HG02610 (cell line): ENCODE measurements at regions not wholly inside any gene's neighbourhood (a gene's known extent, or its start where the extent isn't known, plus 50 kb on each side); places are given as distances from the start of the nearest gene placed in this dataset.

Source experiments
- ATAC-seq: cut with Tn5 transposase; IDR thresholded peaks from one replicate; pipeline ENCODE4 v1.9.1; 2021; ENCODE audit warnings: mild to moderate bottlenecking, moderate library complexity; ENCODE audit not compliant: unreplicated experiment

DNA sequence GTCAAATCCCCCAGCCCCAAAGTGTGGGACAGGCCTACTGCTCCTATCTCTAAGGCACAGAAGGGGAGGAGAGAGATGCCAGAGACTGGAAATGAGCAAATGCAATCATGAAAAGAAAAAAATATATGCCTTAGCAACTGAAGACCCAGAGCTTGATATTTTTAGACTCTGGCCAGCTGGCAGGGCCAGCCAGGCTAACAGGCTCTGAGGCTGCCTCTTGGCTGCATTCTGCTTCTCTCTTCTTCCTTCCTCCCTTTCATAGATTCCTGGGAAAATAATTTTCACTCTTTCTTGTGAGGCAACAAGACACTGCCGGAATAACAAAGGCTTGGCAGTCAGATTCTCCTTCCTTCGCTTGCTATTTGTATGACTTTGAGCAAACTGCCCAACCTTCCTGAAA, 209.1 kb downstream of the RAD51AP2 start:
- ATAC-seq: no peak

- ATAC-seq: no peak
Measured at GRCh38 chr2:17306706-17307105, 211.5 kb downstream of the RAD51AP2 start.

- ATAC-seq: no peak
Measured at GRCh38 chr2:17306219-17306618, 212.0 kb downstream of the RAD51AP2 start.

GRCh38 chr2:17303521-17303920, 214.7 kb downstream of the RAD51AP2 start:
- ATAC-seq: no peak

DNA sequence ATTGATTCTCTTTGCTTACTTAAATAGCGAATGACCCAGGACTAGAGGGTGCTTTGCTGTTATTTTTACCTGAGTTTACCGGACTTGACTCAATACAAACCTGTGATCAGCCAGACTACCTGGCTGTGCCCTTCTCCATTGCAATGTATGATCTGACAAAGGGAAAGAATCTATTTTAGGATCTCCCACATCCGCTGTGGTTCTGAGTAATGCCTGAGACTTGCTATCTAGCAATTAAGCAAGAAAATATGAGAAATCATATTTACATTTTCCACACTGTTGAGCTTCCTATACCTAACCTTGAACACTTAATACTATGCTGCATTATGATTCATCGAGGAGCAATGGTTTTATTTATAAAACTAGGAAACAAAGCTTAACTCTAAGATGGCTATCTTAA, 215.2 kb downstream of the RAD51AP2 start:
- ATAC-seq: no peak

- no peak for ATAC-seq
Measured at GRCh38 chr2:17302281-17302680, 216.0 kb downstream of the RAD51AP2 start.

GRCh38 chr2:17301437-17301836, 216.8 kb downstream of the RAD51AP2 start:
- no peak for ATAC-seq

GRCh38 chr2:17299891-17300540, 218.2 kb downstream of the RAD51AP2 start:
- no peak for ATAC-seq

DNA sequence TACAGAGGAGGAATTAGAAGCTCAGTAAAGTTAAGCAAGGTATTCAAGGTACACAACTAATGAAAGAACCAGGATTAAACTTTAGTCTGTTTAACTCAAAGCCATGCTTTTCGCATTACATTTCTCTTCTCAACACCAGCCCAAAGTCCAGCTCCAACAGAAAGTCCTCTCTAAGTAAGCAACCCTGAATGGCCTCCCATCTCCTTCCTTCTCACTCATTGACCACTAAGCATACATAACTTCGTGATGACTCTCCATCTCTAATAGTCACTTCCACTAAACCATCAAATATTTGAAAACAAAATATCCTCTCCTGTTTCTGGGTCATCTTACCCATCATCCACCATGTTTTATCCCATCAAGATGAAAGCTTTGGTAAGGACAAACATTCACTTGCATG, 219.8 kb downstream of the RAD51AP2 start:
- no peak for ATAC-seq

DNA sequence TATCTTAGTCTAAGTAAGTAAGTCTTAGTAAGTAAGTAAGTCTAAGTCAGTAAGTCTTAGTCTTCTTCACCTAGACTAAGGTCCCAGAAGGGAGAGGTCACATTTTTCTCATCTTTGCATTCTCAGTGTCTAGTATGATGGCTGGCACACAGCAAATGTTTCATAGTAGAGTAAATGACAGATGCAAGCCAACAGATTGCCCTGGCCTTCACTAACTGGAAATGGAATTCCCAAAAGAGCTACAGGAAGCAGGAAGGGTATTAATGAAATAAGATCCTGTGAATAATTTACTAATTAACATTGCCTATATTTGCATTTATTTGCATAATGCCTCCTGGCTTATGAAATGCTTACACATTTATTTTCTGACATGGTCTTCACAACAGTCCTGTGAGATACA, 221.6 kb downstream of the RAD51AP2 start:
- ATAC-seq: no peak

DNA sequence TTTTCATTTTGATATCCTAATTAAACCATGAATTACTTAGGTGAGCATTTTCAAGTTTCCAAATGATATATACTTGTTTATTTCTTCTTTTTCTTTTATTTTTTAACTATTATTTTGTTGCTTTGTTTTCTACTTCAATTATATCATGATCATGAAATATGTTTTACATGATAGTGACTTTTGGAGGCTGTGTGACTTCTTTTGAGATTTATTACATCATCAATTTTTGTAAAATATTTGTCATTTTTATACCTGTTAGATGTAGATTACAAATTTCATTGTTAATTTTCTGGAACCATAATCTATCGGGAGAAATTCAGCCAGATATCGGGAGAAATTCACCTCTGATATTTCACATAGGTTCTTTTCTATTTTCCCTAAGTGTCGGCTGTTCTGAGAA, 228.6 kb downstream of the RAD51AP2 start:
- no peak for ATAC-seq

DNA sequence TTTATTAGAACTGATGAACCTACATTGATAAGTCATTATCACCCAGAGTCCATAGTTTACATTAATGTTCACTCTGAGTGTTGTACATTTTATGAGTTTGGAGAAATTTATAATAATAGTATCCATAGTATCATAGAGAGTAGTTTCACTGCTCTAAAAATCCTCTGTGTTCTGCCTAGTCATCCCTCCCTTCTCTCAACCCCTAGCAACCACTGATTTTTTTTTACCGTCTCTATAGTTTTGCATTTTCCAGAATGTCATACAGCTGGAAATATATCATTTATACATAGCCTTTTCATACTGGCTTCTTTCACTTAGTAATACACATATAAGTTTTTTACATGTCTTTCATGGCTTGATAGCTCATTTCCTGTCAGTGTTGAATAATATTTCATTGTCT, 231.1 kb downstream of the RAD51AP2 start:
- no peak for ATAC-seq

DNA sequence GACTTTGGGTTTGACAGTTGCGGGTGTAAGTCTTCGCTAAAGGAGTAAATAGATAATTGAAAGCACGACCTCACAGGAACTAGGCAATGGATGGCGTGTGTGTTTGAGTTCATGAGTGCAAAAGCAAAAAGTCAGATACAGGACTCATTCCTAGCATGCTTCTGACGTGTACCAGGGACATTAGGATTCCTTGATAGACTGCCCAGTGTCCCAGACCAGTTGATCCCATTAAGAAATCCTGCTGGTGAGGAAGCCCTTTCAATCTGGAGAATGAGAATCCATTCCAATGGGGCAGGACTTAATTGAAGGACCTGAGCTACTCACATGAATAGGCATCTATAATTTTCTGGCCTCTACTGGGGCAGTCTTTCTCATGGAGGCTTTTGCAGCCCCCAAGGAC, 235.4 kb downstream of the RAD51AP2 start:
- ATAC-seq: no peak

GRCh38 chr2:17282245-17282644, 236.0 kb downstream of the RAD51AP2 start:
- no peak for ATAC-seq

- ATAC-seq: no peak
Measured at GRCh38 chr2:17276220-17276619, 242.0 kb downstream of the RAD51AP2 start.

- peak; percentile 59 for ATAC-seq
Measured at GRCh38 chr2:17272652-17273525, 245.4 kb downstream of the RAD51AP2 start.

GRCh38 chr2:17272170-17272569, 246.1 kb downstream of the RAD51AP2 start:
- no peak for ATAC-seq

DNA sequence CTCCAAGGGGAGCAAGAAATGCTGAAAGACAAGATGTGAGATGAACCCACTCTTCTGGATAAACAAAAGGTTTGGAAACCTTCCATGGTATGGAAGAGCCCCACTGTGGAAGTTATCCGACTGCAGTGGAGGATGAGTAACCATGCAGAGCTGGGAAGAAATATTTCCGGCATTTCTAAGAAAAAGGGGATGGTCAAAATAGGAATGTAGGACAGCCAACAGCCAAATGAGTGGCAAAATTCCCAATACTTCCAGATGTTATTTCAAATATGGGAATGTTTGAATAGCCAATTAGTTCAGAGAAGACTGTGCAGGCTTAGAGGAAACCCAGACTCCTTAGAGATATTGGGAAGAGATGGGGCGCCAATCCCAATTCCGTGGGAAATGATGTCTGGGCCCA, 246.8 kb downstream of the RAD51AP2 start:
- ATAC-seq: no peak

DNA sequence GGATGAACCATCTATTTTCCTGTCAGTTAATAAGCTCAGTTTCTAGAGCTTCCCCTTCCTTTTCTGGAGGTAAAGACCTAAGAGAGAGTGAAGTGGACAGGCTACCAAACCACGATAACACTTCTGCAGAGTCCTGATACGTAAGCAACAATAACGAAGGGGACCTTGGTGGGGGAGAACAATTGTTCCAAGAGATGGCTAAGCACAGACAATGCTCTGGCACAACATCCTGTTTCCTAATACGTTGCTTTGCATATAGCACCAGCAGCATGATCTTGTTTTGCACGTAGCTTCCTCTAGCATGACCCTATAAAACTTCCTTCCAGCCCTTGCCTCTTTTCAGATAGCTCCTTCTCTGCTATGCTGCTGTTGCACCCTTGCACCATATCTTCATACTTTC, 247.3 kb downstream of the RAD51AP2 start:
- peak; percentile 70 for ATAC-seq

DNA sequence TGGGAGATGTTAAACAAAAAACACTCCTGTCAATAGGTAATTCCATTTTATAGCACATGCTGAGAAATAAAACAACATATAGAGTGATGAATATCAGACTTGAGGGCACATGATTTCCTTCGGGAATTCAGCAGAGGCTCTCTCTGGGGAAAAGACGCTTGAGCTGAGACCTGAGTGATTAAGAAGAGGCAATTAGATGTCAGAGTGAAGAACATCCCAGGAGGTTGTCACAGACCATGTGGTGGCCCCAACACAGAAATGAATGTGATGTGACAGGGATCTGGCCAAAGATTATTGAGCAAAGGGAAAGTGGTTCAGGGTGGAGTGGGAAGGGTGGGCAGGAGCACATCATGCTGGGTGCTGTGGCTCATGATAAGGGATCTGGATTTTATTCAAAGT, 254.7 kb downstream of the RAD51AP2 start:
- ATAC-seq: no peak

- no peak for ATAC-seq
Measured at GRCh38 chr2:17262854-17263569, 255.2 kb downstream of the RAD51AP2 start.

DNA sequence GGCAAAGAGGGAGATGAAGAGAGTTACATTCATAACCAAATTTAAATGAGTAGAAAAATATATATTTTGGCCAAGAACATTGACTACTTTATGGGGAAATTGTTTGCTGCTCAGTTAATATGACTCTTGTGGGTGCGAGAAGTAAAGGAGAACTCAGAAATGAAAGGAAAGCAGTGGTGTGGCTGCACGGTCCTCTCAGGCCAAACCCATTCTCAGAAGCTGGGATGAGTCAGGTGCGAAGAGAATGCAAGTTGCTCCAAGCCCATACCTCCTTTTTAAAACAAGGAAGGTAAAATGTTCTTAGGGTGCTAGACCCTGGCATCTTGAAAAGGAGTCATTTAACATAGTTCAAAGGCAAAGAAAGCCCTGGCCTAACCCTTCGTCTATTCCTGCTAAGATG, 258.6 kb downstream of the RAD51AP2 start:
- no peak for ATAC-seq
